HG03520 (cell line): ENCODE measurements at regions not wholly inside any gene's neighbourhood (a gene's known extent, or its start where the extent isn't known, plus 50 kb on each side); places are given as distances from the start of the nearest gene placed in this dataset.
"Not testable (repeated sequence)": the region's sequence is repeated elsewhere in the genome, so short reads cannot be mapped to it uniquely, and the experiment has no call there.

Experiments
- ATAC-seq: cut with Tn5 transposase; IDR thresholded peaks from one replicate; pipeline ENCODE4 v1.9.1; 2021; ENCODE audit warnings: mild to moderate bottlenecking, moderate library complexity; ENCODE audit not compliant: unreplicated experiment

DNA sequence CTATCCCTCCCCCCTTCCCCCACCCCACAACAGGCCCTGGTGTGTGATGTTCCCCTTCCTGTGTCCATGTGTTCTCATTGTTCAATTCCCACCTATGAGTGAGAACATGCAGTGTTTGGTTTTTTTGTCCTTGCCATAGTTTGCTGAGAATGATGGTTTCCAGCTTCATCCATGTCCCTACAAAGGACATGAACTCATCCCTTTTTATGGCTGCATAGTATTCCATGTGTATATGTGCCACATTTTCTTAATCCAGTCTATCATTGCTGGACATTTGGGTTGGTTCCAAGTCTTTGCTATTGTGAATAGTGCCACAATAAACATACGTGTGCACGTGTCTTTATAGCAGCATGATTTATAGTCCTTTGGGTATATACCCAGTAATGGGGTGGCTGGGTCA lies 52.3 kb upstream of the MAN1A2 start:
- not testable (repeated sequence) for ATAC-seq

DNA sequence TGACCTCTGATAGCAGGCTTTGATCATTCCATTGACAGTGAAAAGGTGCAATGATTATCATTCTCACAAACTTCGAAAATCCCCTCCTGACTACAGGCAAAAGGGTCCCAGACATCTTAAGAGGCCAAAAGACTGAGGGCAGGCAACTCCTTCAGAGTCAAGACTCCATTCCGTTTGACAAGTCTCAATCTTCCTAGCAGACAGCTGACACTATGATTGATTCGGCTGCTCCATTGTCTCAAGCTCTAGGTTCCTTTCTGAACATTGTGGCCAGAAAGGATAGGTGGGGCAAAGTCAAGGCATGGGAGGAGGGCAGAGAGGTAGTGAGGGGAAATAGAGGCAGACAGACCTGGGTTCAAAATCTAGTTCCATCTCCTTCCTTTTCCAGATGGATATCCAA lies 53.7 kb upstream of the MAN1A2 start:
- ATAC-seq = no peak

DNA sequence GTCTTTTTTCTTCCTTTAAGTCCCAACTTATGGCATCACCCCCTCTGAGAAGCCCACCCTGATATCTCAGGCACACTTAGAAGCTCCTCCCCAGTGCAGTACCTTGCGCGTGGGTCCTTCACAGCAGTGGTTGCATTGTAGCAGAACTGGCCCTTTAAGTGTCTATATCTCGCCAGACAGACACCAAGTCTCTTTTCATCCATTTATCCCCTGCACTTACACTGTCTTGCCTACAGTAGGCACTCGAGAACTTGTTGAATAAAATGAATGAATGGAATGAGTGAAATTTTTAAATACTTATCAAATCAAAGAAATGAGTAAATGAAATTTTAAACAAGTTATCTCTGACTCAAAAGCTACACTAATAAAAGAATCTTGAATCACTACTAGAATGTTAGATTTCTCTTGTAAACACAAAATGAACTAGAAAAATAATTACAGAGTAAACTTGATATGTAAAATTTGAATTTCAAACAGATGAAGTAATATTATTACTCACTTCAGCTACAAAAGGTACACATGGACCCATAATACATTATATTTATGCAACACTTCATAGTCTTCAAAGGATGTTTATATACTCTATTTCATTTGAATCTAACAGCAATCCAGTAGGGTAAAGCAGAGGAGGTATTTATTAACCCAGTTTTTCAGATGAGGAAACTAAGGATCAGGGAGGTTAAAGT lies 54.7 kb upstream of the MAN1A2 start:
- ATAC-seq = no peak

GRCh38 chr1:117308311-117308916 lies 58.8 kb upstream of the MAN1A2 start:
- ATAC-seq = no peak

DNA sequence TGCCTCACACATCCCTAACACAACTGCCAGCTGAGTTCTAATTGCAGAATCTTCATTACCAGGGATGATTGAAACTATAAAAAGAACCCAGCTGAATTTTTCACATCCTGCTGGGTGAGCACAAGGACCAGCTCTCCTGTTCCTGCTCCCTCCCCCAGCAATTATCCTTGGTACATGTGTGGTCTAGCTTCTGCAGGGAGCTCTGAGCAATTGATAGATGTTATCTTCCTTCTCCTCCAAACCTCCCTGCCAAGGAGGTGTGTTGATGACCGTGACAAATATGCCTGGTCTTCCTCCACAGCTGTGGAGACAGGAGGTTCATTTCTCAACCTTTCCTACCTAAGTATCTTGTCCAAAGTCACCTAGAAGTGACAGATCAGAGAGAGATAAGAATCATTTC lies 65.3 kb upstream of the MAN1A2 start:
- ATAC-seq = no peak

DNA sequence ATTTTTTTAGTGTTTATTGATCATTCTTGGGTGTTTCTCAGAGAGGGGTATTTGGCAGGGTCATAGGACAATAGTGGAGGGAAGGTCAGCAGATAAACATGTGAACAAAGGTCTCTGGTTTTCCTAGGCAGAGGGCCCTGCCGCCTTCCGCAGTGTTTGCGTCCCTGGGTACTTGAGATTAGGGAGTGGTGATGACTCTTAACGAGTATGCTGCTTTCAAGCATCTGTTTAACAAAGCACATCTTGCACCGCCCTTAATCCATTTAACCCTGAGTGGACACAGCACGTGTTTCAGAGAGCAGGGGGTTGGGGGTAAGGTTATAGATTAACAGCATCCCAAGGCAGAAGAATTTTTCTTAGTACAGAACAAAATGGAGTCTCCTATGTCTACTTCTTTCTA lies 67.1 kb upstream of the MAN1A2 start:
- ATAC-seq = not testable (repeated sequence)

DNA sequence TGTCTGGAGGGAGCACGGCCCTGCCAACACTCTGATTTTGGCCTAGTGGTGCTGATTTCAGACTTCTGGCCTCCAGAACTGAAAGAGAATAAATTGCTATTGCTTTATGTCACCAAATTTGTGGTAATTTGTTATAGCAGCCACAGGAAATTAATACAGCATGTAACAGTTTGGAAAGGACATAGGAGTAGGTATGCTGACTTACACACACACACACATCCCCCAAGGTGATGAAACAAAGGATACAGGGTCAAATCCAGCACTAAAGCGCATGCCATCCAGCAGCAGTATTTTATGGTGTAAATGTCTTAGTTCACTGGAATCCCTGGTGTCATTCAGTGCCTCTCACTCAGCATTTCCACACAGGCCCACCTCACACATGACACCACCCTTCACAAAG lies 72.2 kb upstream of the MAN1A2 start:
- ATAC-seq = no peak

DNA sequence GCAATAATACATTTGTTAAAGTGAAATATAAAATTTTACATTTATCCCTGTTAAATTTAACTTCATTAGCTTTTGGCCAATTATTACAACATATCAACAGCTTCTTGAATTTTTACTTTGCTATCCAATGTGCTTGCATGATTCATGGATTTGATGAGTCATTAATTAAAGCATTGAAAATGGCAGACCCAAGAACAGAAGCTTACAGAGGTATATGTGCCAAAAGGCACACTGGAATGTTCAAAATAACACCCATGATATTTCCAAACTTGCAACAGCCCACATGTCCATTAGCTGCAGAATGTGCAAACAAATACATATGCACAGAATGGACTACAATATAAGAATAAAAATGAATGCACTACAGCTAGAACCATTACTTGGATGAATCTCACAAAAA lies 76.4 kb upstream of the MAN1A2 start:
- ATAC-seq = no peak

- no peak for ATAC-seq
Observed at GRCh38 chr1:117289316-117289870, 77.9 kb upstream of the MAN1A2 start.

DNA sequence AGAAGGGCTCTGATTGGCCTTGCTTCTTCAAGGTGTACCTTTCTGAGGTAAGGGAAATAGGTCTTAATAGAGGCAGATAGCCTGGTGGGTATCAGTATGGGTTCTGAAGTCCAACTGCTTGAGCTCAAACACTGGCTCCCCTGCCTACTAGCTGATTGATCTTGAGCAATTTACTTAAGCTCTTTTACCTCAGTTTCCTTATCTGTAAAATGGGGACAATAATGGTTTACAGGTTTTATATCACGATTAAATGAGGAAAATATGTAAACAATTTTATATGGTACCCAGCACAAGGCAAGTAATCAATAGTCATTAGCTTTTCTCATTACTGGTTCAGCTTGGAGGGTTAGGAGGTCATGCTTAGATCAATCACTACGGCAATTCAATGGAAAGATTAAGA lies 75.8 kb upstream of the VTCN1 start:
- ATAC-seq = no peak

- ATAC-seq = no peak
Observed at GRCh38 chr1:117286145-117286544, 75.4 kb upstream of the VTCN1 start.

DNA sequence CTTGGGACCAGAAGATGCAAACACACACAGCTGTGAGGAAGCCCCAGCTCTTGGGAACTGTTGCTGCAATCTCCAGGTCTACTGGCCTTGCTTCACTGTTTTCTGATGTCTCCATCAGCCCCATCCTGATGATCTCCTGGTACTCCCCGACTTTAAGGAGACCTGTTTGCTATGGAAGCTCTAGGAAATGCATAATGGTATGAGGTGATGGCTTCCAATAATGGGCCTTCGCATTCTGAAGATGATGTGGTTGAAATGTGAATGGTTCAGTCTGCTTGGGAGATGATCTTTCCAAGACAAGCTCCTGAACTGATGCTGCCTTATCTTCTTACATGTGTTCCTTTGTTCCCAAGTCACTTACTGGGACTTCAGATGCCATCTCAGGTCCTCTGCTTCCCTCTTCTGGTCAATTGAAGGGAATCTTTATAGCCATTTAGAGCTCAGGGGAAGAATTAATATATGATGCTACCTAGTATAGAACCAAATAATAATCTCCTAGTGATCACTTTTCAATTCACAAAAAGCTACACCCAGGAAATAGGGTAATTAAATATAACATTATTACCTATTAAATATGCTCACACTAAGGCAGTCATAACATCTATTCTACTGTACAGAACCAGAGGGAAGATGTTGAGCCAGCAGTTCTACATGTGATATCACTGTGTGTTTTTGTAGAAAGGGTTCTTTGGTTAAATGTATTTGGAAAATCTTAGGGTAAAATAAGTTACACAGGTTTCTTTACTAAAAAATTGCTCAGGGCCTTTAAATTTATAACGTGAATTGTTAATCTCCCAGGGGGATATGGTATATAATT lies 73.9 kb upstream of the VTCN1 start:
- ATAC-seq = no peak

- no peak for ATAC-seq
Observed at GRCh38 chr1:117278531-117278930, 67.8 kb upstream of the VTCN1 start.

DNA sequence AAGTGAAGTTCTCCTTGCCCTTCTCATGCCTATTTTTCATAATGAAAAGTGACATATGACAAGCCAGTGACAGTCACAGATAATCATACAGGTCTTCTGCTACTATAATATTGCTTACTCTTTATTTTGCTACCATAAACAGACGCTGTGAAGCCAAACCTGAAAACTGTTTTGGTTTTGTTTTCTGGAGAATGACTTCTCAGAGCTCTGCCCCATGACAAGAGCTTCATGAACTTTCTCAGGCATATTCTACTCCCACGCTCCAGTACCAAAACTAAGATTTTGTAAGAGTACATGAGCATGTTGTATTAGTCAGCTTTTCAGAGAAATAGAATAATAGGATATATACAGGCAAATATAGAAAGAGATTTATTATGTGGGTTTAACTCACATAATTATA lies 64.3 kb upstream of the VTCN1 start:
- peak; percentile 48 for ATAC-seq

GRCh38 chr1:117271959-117272358 lies 61.2 kb upstream of the VTCN1 start:
- no peak for ATAC-seq

DNA sequence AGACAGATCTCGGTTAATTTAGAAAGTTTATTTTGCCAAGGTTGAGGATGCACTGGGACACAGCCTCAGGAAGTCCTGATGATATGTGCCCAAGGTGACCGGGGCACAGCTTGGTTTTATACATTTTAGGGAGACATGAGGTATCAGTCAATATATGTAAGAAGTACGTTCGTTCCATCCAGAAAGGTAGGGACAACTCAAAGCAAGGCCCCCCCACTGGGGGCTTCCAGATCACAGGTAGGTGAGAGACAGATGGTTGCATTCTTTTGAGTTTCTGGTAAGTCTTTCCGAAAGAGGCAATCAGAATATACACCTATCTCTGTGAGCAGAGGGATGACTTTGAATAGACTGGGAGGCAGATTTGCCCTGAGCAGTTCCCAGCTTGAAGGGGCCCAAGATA lies 60.4 kb upstream of the VTCN1 start:
- no peak for ATAC-seq

GRCh38 chr1:117270679-117271078 lies 60.0 kb upstream of the VTCN1 start:
- no peak for ATAC-seq

GRCh38 chr1:117268535-117269455 lies 58.1 kb upstream of the VTCN1 start:
- no peak for ATAC-seq

GRCh38 chr1:117267232-117267774 lies 56.6 kb upstream of the VTCN1 start:
- no peak for ATAC-seq

DNA sequence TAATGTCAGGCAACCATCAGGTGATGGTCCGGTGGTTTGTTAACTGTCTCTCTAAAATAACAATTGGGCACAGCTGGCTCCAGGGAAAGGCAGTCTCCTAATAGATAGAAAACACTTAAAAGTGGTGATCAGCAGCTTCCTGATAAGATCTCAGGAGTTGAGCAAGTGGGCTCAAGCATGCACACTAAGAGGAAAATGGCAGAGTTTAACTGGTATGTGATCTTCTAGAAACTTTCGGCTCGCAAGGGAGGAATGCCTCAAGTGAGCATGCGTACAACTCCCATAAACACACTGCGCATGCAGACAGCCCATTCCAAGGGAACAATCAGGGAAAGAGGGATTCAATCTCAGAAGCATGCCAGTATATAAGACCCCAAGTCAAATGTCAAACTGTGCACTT lies 52.2 kb upstream of the VTCN1 start:
- no peak for ATAC-seq

- ATAC-seq = no peak
Observed at GRCh38 chr1:117261424-117261785, 50.7 kb upstream of the VTCN1 start.
